ENCODE measurements at regions not wholly inside any gene's neighbourhood (a gene's known extent, or its start where the extent isn't known, plus 50 kb on each side); places are given as distances from the start of the nearest gene placed in this dataset.
"Not testable (repeated sequence)": the region's sequence is repeated elsewhere in the genome, so short reads cannot be mapped to it uniquely, and the experiment has no call there.

GRCh38 chrX:39065051-39065871 is 264.0 kb downstream of the MID1IP1 start:
- Histone ChIP-seq H3K4me1 (ENCODE audit: control insufficient read depth, insufficient read depth, low read length) (peaks cover 16% of the 10 kb centered on the region), H3K27me3 (ENCODE audit: control insufficient read depth, insufficient read depth, low read length) (no peaks in the 10 kb centered on the region), H3K27ac (ENCODE audit: low read depth, low read length) (peak overlapping the region; percentile 90), H3K9me3 (ENCODE audit: control insufficient read depth, insufficient read depth, low read length) (peaks cover 14% of the 10 kb centered on the region; the same call in 1 of the 2 replicates), H3K36me3 (ENCODE audit: control insufficient read depth, insufficient read depth, low read length) (no peaks in the 10 kb centered on the region), H3K9ac (ENCODE audit: low read depth, low read length) (peak overlapping the region; percentile 48), H3K4me3 (ENCODE audit: low read depth, low read length) (peak overlapping the region; percentile 36)

DNA sequence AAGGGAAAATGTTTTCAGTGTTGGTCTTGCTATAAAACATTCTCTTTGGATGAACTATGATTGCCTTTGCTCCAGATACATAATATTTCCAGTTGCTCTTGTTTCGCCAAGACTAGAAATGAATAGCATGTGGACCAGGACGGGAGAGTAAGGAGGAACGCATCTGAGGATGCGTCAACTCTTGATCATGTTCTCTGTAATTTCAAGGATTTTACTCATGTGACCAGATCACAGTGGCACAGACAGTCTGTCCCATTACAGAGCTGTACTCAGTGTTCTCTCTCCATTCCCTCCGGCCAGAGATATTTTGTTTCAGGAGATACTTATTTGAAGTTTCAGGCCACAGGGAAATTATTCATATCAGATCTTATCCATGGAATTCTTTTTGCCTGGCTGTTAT is 266.6 kb downstream of the MID1IP1 start:
- Histone ChIP-seq H3K27ac (ENCODE audit: low read depth, low read length) (no peak overlapping the region), H3K27me3 (ENCODE audit: control insufficient read depth, insufficient read depth, low read length) (no peaks in the 10 kb centered on the region), H3K4me1 (ENCODE audit: control insufficient read depth, insufficient read depth, low read length) (peaks cover 27% of the 10 kb centered on the region), H3K9ac (ENCODE audit: low read depth, low read length) (no peak overlapping the region), H3K4me3 (ENCODE audit: low read depth, low read length) (no peak overlapping the region), H3K36me3 (ENCODE audit: control insufficient read depth, insufficient read depth, low read length) (no peaks in the 10 kb centered on the region), H3K9me3 (ENCODE audit: control insufficient read depth, insufficient read depth, low read length) (no peaks in the 10 kb centered on the region; the same call in 1 of the 2 replicates)

- not testable (repeated sequence) for H3K4me3 ChIP-seq (ENCODE audit: low read depth, low read length); H3K9me3 ChIP-seq (ENCODE audit: control insufficient read depth, insufficient read depth, low read length); H3K36me3 ChIP-seq (ENCODE audit: control insufficient read depth, insufficient read depth, low read length); H3K9ac ChIP-seq (ENCODE audit: low read depth, low read length); H3K27me3 ChIP-seq (ENCODE audit: control insufficient read depth, insufficient read depth, low read length); H3K27ac ChIP-seq (ENCODE audit: low read depth, low read length)
- H3K4me1 ChIP-seq (ENCODE audit: control insufficient read depth, insufficient read depth, low read length), result peaks cover 27% of the 10 kb centered on the region
These were observed 267.4 kb downstream of the MID1IP1 start for GRCh38 chrX:39068634-39069033.

DNA sequence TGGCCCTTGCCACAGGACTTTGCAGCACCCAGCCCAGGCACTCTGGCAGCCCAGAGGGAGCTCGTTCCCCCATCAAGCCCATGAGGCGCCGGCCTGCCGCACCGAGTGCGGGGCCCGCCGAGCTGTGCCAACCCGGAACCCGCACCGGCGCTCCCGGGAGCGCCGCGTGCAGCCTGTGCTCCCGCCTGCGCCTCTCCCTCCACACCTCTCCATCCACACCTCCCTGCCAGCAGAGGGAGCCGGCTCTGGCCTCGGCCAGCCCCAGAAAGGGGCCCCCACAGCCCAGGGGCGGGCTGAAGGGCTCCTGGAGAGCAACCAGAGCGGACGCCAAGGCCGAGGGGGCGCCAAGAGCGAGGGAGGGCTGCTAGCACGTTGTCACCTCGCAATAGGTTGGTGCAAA is 268.8 kb downstream of the MID1IP1 start:
- Histone ChIP-seq H3K9ac (ENCODE audit: low read depth, low read length) (no peak overlapping the region), H3K27me3 (ENCODE audit: control insufficient read depth, insufficient read depth, low read length) (no peaks in the 10 kb centered on the region), H3K36me3 (ENCODE audit: control insufficient read depth, insufficient read depth, low read length) (no peaks in the 10 kb centered on the region), H3K27ac (ENCODE audit: low read depth, low read length) (no peak overlapping the region), H3K4me1 (ENCODE audit: control insufficient read depth, insufficient read depth, low read length) (peaks cover 25% of the 10 kb centered on the region), H3K9me3 (ENCODE audit: control insufficient read depth, insufficient read depth, low read length) (no peaks in the 10 kb centered on the region; the same call in 1 of the 2 replicates), H3K4me3 (ENCODE audit: low read depth, low read length) (no peak overlapping the region)

DNA sequence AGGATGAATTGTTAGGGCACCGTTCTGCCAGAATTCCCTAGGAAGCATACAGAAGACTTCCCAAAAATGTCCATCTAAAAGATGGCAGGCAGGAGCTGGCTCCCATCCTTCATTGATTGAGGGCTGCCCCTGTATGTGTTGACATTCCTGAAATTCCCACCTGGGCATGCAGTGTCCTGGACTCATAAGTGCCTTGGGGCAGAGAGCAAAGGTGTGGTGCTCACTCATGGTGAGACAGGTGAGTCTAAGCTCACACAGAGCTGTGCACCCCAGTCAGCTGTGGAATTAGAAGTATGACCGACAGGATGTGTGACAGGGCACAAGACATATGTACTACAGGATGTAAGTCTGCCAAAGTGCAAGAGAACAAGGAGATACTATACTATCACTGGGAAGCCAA is 271.9 kb downstream of the MID1IP1 start:
- Histone ChIP-seq H3K9ac (ENCODE audit: low read depth, low read length) (no peak overlapping the region), H3K4me1 (ENCODE audit: control insufficient read depth, insufficient read depth, low read length) (0 out of 2 replicates have a peak, but pooled peaks cover 11% of the 10 kb centered on the region), H3K4me3 (ENCODE audit: low read depth, low read length) (no peak overlapping the region), H3K27me3 (ENCODE audit: control insufficient read depth, insufficient read depth, low read length) (no peaks in the 10 kb centered on the region), H3K9me3 (ENCODE audit: control insufficient read depth, insufficient read depth, low read length) (no peaks in the 10 kb centered on the region; the same call in 1 of the 2 replicates), H3K36me3 (ENCODE audit: control insufficient read depth, insufficient read depth, low read length) (no peaks in the 10 kb centered on the region), H3K27ac (ENCODE audit: low read depth, low read length) (no peak overlapping the region)

GRCh38 chrX:39096599-39096998 is 295.3 kb downstream of the MID1IP1 start:
- no peak overlapping the region for H3K27ac ChIP-seq (ENCODE audit: low read depth, low read length)
- H3K4me3 ChIP-seq (ENCODE audit: low read depth, low read length), result no peak overlapping the region
- H3K4me1 ChIP-seq (ENCODE audit: control insufficient read depth, insufficient read depth, low read length), result peaks cover 9% of the 10 kb centered on the region

GRCh38 chrX:39104745-39105144 is 303.5 kb downstream of the MID1IP1 start:
- H3K36me3 ChIP-seq (ENCODE audit: control insufficient read depth, insufficient read depth, low read length), result no peaks in the 10 kb centered on the region
- no peak overlapping the region for H3K9ac ChIP-seq (ENCODE audit: low read depth, low read length)
- 0 out of 2 replicates have a peak, but pooled peaks cover 3% of the 10 kb centered on the region for H3K9me3 ChIP-seq (ENCODE audit: control insufficient read depth, insufficient read depth, low read length)
- no peak overlapping the region for H3K4me3 ChIP-seq (ENCODE audit: low read depth, low read length)
- no peaks in the 10 kb centered on the region for H3K27me3 ChIP-seq (ENCODE audit: control insufficient read depth, insufficient read depth, low read length)
- H3K27ac ChIP-seq (ENCODE audit: low read depth, low read length), result no peak overlapping the region
- no peaks in the 10 kb centered on the region for H3K4me1 ChIP-seq (ENCODE audit: control insufficient read depth, insufficient read depth, low read length)

More at GRCh38 chrX:39096599-39096998, 295.3 kb downstream of the MID1IP1 start:
- H3K27me3 ChIP-seq (ENCODE audit: control insufficient read depth, insufficient read depth, low read length), result no peaks in the 10 kb centered on the region
- no peaks in the 10 kb centered on the region; the same call in 1 of the 2 replicates for H3K9me3 ChIP-seq (ENCODE audit: control insufficient read depth, insufficient read depth, low read length)
- H3K36me3 ChIP-seq (ENCODE audit: control insufficient read depth, insufficient read depth, low read length), result no peaks in the 10 kb centered on the region
- no peak overlapping the region for H3K9ac ChIP-seq (ENCODE audit: low read depth, low read length)

DNA sequence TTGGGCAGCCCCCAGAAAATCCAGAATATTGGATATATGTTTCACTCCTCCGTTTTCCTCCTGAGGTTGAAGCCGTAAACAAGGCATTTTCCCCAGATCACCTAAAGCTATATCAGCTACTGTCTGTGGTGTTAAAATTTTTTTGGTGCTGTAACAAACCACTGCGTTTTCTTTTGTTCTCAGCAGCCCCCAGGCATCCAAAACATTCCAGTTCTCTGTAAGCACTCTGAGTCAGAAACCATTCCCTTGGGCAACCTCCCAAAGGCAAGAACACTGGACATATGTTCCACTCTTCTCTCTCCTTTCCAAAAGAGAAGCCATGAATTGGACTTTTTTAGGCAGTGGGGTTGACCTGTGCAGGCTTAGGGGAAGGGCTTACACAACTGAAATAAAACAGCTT is 310.9 kb downstream of the MID1IP1 start:
- no peak overlapping the region for H3K4me3 ChIP-seq (ENCODE audit: low read depth, low read length)
- H3K27me3 ChIP-seq (ENCODE audit: control insufficient read depth, insufficient read depth, low read length), result no peaks in the 10 kb centered on the region
- H3K36me3 ChIP-seq (ENCODE audit: control insufficient read depth, insufficient read depth, low read length), result no peaks in the 10 kb centered on the region
- H3K9me3 ChIP-seq (ENCODE audit: control insufficient read depth, insufficient read depth, low read length), result peaks cover 20% of the 10 kb centered on the region
- no peaks in the 10 kb centered on the region for H3K4me1 ChIP-seq (ENCODE audit: control insufficient read depth, insufficient read depth, low read length)
- H3K27ac ChIP-seq (ENCODE audit: low read depth, low read length), result no peak overlapping the region
- H3K9ac ChIP-seq (ENCODE audit: low read depth, low read length), result no peak overlapping the region

GRCh38 chrX:39115166-39115565 is 313.9 kb downstream of the MID1IP1 start:
- H3K4me1 ChIP-seq (ENCODE audit: control insufficient read depth, insufficient read depth, low read length), result no peaks in the 10 kb centered on the region
- no peaks in the 10 kb centered on the region for H3K36me3 ChIP-seq (ENCODE audit: control insufficient read depth, insufficient read depth, low read length)
- no peaks in the 10 kb centered on the region for H3K27me3 ChIP-seq (ENCODE audit: control insufficient read depth, insufficient read depth, low read length)
- H3K27ac ChIP-seq (ENCODE audit: low read depth, low read length), result no peak overlapping the region
- H3K4me3 ChIP-seq (ENCODE audit: low read depth, low read length), result no peak overlapping the region
- no peak overlapping the region for H3K9ac ChIP-seq (ENCODE audit: low read depth, low read length)
- peaks cover 18% of the 10 kb centered on the region for H3K9me3 ChIP-seq (ENCODE audit: control insufficient read depth, insufficient read depth, low read length)

GRCh38 chrX:39117101-39117500 is 315.8 kb downstream of the MID1IP1 start:
- Histone ChIP-seq H3K4me3 (ENCODE audit: low read depth, low read length) (no peak overlapping the region), H3K4me1 (ENCODE audit: control insufficient read depth, insufficient read depth, low read length) (no peaks in the 10 kb centered on the region), H3K27ac (ENCODE audit: low read depth, low read length) (no peak overlapping the region), H3K9me3 (ENCODE audit: control insufficient read depth, insufficient read depth, low read length) (peaks cover 12% of the 10 kb centered on the region), H3K36me3 (ENCODE audit: control insufficient read depth, insufficient read depth, low read length) (no peaks in the 10 kb centered on the region), H3K9ac (ENCODE audit: low read depth, low read length) (no peak overlapping the region), H3K27me3 (ENCODE audit: control insufficient read depth, insufficient read depth, low read length) (no peaks in the 10 kb centered on the region)

DNA sequence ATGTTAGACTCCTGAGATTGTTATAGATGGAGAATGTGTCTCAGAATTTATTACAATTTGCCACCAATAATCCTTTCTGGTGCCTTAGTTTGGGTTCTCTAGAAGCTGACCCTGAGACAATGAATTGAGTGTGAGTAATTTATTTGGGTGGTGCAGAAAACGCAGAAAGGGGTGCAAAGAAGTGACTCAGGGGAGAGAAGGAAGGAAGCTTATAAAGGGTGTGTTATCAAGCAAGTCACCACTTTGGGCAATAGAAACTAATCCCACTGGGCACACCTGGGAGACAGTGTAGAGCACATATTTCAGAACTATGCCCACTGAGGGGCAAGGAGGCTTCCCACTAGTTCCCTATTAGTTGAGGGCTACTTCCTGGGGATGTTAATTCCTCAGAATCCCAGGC is 320.6 kb downstream of the MID1IP1 start:
- Histone ChIP-seq H3K27me3 (ENCODE audit: control insufficient read depth, insufficient read depth, low read length) (no peaks in the 10 kb centered on the region), H3K36me3 (ENCODE audit: control insufficient read depth, insufficient read depth, low read length) (no peaks in the 10 kb centered on the region), H3K27ac (ENCODE audit: low read depth, low read length) (no peak overlapping the region), H3K9ac (ENCODE audit: low read depth, low read length) (no peak overlapping the region), H3K4me3 (ENCODE audit: low read depth, low read length) (no peak overlapping the region), H3K9me3 (ENCODE audit: control insufficient read depth, insufficient read depth, low read length) (no peaks in the 10 kb centered on the region), H3K4me1 (ENCODE audit: control insufficient read depth, insufficient read depth, low read length) (no peaks in the 10 kb centered on the region)
